A172 (cell line): ENCODE measurements at regions not wholly inside any gene's neighbourhood (a gene's known extent, or its start where the extent isn't known, plus 50 kb on each side); places are given as distances from the start of the nearest gene placed in this dataset.
"Not testable (repeated sequence)": the region's sequence is repeated elsewhere in the genome, so short reads cannot be mapped to it uniquely, and the experiment has no call there.

Source experiments
- DNase-seq: peaks from one replicate; pipeline ENCODE4 v3.0.0-alpha.2; 2015; ENCODE audit warnings: low spot score

DNA sequence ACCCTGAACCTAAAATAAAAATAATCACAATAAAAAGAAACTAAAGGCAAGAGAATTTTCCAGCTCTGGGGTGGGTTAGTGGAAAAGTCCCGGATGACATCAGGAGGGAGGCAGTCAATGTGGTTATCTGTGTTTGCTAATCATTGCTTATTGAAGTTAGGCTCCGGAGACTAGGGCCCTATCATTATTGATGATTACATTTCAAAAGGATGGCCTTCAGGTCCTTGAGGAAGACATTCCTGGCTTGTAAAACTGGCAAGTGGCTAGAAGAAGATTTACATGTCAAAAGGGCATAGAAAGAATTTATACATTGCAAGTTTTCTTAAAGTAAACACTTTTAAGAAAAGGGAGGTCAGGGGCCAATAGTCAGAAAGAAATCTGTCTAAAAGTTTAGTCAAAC, 123.4 kb downstream of the POSTN start:
- DNase-seq: no peak

- DNase-seq: no peak
These were observed 125.5 kb downstream of the POSTN start for GRCh38 chr13:37473035-37473434.

DNA sequence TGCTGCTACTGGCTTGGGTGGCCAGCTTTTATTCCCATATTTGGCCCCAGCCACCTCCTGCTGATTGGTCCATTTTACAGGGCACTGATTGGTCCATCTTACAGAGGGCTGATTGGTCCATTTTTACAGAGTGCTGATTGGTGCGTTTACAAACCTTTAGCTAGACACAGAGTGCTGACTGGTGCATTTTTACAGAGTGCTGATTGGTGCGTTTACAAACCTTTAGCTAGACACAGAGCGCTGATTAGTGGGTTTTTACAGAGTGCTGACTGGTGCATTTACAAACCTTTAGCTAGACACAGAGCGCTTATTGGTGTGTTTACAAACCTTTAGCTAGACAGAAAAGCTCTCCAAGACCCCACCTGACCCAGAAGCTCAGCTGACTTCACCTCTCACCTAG, 126.3 kb downstream of the POSTN start:
- DNase-seq: not testable (repeated sequence)

DNA sequence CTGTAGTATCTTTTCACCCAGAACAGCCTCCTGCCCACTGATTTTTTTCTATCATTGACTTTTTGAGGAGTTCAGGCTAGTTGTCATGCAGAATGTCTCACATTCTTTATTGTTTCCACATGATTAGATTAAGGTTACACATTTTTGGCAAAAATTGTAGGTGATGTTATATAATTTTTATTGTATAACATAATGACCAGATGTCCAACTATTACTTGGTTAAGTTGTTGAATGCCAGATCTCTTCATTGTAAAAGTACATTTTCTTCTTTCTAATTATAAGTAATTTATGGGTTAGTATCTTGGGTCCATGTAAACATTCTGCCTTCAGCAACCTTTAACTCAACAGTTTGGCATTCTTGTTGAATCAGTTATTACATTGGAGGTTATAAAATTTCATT, 138.4 kb downstream of the POSTN start:
- no peak for DNase-seq

- DNase-seq: peak; percentile 52
These were observed 141.0 kb downstream of the POSTN start for GRCh38 chr13:37457612-37458011.

DNA sequence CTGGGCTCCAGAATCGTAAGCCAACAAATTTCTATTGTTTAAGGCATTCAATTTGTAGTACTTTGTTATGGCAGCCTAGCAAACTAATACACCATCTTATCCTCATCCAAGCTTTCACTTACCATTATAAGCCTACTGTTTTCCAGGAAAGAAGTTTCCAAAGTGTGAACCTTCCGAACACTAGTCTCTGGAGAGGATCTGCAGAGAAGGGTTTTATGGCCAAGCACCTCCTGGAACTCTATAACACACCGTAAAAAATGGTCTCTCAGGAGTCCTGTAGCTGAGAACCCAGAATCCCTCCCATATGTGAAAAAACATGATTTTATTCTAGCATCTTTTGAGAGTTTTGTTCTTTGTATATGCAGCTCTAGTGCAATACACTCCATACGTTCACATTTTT, 142.1 kb downstream of the POSTN start:
- DNase-seq: no peak

- DNase-seq: no peak
These were observed 142.5 kb downstream of the POSTN start for GRCh38 chr13:37456041-37456440.

DNA sequence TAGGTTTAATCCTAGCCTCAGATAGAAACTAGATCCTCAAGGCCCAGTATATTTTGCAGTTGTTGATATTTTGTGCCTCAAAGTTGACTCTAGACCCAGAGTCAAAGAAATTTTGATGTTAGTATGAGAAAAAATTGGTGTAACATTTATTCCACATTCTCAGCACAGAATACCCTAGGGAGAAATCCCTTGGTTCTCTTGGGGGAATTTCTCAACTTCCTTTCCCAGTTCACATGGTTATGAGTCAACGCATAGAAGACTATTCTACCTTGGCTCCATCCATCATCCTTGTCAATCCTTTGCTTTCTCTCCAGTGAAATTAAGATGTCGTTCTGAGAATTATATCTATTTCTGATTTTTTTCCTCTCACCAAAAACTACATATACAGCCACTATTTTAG, 145.3 kb downstream of the POSTN start:
- peak; percentile 45 for DNase-seq

DNA sequence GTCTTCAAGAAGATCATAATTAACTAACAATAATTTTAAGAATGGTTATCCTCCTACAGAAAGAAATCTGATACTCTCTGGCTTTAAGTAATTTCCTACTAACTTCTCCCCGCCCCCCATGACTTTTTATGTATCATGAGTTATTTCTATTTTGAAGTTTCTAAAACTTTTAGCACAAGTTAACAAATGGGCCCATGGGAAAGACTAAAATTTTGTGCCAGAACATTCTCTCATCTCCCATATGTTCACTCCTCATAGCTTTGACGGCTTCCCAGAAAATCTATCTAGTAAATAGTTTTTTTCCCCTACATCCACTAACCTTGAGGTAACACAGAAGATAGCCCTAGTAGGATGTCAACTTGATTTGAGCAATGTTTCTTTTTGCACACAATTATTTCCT, 148.3 kb downstream of the POSTN start:
- DNase-seq: no peak

GRCh38 chr13:37448153-37448552, 150.4 kb downstream of the POSTN start:
- DNase-seq: no peak

DNA sequence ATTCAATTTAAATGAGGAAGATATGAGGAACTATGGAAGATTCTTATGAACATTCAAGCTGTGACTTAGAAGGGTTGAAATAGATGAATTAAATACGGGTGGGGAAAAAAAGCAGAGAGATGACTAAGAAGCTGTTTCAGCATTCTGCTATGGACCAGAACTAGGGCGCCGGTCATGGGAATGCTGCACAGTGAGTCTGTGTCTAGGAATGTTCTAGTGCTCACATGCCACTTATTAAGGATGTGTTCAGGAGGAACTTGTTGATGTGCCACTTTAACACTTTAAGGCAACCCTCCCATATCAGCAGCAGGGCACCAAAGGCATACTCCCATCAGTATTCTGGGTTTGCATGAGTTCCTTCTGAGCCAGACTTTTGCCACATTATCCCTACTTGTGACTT, 152.1 kb downstream of the POSTN start:
- peak; percentile 60 for DNase-seq

DNA sequence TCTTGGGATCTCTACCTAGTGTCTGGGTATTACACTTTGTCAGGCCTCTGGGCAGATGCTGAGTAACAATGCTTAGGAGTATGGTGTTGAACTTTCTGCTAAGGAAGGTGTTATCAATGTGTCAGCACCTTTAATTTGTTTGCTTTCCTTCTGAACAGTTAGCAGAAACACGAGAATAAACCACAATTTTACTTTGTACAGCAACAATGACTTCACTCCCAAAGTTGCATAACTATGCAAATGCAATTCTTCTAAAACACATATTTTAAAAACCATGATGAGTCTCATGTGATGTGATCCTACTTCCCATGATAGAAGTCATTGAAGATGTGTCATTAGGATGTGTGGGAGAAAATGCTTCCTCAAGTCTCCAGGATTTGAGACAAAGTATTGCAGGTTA, 155.0 kb downstream of the POSTN start:
- DNase-seq: peak; percentile 14

- DNase-seq: no peak
These were observed 155.6 kb downstream of the POSTN start for GRCh38 chr13:37442996-37443395.

DNA sequence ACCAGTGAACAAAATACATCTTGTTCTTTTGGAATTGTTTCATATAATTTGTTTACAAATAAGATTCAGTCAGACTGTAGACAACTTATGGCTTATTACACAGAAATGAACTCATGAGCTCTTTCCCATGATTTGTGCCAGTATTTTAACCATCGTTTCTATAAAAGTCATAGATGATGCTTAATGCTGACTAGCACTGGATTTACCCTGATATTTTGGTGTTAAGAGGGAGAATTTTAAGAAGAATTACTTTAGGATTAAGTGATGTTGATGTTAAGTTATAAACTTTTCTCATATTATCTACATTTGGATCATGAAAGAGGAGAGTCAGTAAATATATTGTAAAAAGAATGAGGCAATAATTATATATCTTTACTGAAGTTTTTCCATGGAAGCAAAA, 162.7 kb downstream of the POSTN start:
- no peak for DNase-seq

GRCh38 chr13:37433086-37433485, 165.5 kb downstream of the POSTN start:
- no peak for DNase-seq

DNA sequence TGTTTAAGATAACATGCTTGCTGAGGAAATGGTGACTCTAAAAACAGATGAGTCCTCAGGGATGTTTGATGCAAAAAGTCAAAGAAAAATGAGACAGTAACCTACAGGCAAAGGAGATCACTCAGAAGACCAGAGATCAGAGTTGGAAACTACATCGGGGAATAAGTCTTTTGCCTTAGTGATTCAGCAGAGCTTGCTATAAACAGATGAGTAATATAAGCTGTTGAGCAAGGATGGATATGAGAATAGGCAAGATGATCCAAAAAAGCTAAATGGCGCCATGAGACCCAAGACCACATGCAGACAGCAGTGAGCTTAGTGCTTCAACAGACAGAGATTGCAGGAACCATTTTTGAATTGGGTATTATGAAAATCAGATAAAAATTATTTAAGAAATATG, 168.6 kb downstream of the POSTN start:
- DNase-seq: no peak

GRCh38 chr13:37427843-37428494, 170.6 kb downstream of the POSTN start:
- DNase-seq: no peak

GRCh38 chr13:37418490-37418889, 180.1 kb downstream of the POSTN start:
- DNase-seq: no peak

DNA sequence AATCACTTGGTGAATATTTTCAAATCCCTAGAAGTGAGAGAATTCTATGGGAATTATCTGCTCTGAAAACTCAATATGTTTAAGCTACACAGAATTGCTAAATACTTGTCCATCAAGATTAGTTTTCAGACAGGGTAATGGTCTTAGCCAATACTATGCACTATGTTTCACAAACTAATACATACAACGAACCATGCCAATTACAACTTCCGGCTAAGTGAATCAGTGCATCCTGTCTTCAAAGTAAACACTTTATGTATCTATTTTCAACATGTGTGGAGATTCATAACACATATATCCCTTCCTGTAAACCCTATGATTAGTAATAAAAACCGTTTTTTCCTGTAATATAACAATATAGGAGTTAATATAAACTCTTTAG, 181.5 kb downstream of the POSTN start:
- DNase-seq: no peak

- DNase-seq: no peak
These were observed 182.1 kb downstream of the POSTN start for GRCh38 chr13:37416291-37417059.

- DNase-seq: no peak
These were observed 185.4 kb downstream of the POSTN start for GRCh38 chr13:37413161-37413560.

DNA sequence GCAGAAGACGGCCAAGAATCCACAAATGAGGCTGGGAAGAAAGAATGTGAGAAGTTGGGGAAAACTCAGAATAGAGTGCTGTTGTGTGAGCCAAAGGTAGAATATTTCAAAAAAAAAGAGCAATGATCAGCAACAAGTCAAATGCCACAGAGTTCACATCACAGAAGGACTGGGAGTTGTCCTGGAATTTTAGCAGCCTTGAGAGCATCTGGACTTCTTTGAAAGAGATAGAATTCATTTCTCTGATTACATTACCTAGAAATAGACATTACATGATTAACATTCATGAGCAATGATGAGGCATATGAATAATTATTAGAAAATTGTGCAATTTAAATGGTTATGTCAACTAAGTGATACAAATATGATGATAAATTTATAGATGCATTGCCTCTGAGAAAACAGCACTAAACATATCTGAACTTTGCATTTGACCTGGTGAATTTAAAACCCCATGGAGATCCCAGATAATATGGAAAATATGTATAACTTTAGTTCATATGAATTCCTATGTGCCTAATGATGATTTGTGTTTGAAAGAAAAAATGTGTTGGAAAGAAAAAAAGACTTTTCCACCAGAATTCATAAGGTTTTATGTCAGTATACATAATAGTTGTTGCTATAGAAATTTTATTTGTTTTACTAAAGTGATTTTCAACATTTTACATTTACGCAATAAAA, 186.2 kb downstream of the POSTN start:
- no peak for DNase-seq

DNA sequence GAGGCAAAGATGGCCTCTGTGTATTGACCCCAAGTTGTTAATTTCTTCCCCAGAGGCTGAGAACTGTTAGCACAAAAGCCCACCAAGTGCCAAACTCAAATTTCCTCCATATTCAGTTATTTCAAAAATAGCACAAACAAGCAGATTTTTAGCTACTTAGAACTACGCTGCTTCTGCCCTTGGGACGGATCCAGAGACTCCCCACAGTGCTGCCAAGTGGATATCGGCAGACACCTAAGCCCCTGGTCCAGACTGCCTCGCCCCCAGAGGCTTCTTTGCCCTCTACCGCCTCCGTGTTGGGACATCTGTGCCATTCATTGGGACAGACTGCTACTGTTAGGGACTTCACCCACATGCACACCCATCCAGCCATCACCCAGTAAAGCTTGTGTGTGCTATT, 188.3 kb downstream of the POSTN start:
- no peak for DNase-seq
